ENCODE measurements at regions not wholly inside any gene's neighbourhood (a gene's known extent, or its start where the extent isn't known, plus 50 kb on each side); places are given as distances from the start of the nearest gene placed in this dataset.

DNA sequence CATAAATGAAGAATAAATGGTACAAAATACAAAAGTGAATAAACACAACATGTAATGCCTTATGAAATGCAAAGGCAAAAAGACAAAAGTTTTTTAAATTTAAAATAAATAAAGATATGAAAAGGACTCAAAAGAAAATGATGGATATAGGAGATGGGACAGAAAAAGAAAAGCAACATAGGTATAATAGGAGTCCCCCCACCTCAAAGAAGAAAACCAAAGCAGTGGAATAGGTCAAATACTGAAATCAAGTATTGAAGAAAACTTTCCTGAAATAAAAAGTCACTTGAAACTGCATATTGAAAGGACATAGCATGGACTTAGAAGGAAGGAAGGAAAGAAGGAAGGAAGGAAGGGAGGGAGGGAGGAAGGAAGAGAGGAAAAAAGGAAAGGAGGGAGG, 110.0 kb upstream of the FAM204A start:
- intact Hi-C loops (cut with micrococcal nuclease; ENCODE audit: unreplicated experiment), result no loop called here
- H3K27ac ChIP-seq (ENCODE audit: low read depth, low read length, poor library complexity, severe bottlenecking), result no peak overlapping the region
- DNase-seq (ENCODE audit: low spot score), result no peak
- H2AFZ ChIP-seq (ENCODE audit: low read length), result no peak overlapping the region
- no peaks in the 10 kb centered on the region for H3K36me3 ChIP-seq (ENCODE audit: insufficient read depth, low read length)
- no peaks in the 10 kb centered on the region for H3K9me2 ChIP-seq (ENCODE audit: insufficient read depth, low read length)
- H3K4me2 ChIP-seq (ENCODE audit: low read length), result no peak overlapping the region
- no peak for TF ChIP-seq EZH2phosphoT487 (IDR thresholded peaks at IDR 0.05; ENCODE audit: borderline replicate concordance, low read depth, low read length)
- TF ChIP-seq, protein P1, sequence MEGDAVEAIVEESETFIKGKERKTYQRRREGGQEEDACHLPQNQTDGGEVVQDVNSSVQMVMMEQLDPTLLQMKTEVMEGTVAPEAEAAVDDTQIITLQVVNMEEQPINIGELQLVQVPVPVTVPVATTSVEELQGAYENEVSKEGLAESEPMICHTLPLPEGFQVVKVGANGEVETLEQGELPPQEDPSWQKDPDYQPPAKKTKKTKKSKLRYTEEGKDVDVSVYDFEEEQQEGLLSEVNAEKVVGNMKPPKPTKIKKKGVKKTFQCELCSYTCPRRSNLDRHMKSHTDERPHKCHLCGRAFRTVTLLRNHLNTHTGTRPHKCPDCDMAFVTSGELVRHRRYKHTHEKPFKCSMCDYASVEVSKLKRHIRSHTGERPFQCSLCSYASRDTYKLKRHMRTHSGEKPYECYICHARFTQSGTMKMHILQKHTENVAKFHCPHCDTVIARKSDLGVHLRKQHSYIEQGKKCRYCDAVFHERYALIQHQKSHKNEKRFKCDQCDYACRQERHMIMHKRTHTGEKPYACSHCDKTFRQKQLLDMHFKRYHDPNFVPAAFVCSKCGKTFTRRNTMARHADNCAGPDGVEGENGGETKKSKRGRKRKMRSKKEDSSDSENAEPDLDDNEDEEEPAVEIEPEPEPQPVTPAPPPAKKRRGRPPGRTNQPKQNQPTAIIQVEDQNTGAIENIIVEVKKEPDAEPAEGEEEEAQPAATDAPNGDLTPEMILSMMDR (conservative IDR thresholded peaks at IDR 0.05; ENCODE audit: low read length), result no peak
- no peak overlapping the region for H3K4me3 ChIP-seq (ENCODE audit: low read depth, low read length, poor library complexity, severe bottlenecking)
- no TSS peak for BruUV-seq (replicated peaks)
- no peaks in the 10 kb centered on the region for H3K4me1 ChIP-seq (ENCODE audit: insufficient read depth, low read length, poor library complexity, severe bottlenecking)
- H3K79me2 ChIP-seq (ENCODE audit: insufficient read depth, low read depth, low read length), result no peaks in the 10 kb centered on the region
- H3K9me3 ChIP-seq (ENCODE audit: low read length), result no peaks in the 10 kb centered on the region
- CTCF ChIA-PET (ENCODE audit: unreplicated experiment), result no interaction called here
- POLR2A ChIA-PET, result interaction anchor here (0.6 kb wide), 1 partner anchor 77 kb away, joined by 3 read pairs; no protein-coding TSS in a partner anchor
- no peaks in the 10 kb centered on the region for H4K20me1 ChIP-seq (ENCODE audit: insufficient read depth, low read length)

DNA sequence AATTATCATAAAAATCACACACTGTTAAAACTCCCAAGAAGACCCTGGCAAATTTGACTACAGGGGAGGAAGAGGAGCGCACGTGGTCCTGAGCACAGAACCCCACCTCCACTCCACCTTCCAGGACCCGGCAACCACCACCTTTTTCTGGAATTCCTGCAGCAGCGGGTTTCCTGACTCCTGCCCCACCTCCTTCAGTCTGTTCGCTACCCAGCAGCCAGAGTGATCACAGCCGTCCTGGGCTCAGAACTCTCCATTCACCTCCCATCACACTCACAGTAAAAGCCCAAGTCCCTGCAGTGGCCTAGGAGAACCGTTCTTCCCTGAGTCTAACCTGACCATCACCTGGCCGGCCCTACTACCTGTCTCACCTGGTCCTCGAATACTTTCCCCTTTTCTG, 107.4 kb upstream of the FAM204A start:
- no peaks in the 10 kb centered on the region for H3K79me2 ChIP-seq (ENCODE audit: insufficient read depth, low read depth, low read length)
- no peaks in the 10 kb centered on the region for H3K9me2 ChIP-seq (ENCODE audit: insufficient read depth, low read length)
- POLR2A ChIA-PET, result interaction anchor here (0.8 kb wide), 1 partner anchor 12 kb away, joined by 3 read pairs; no protein-coding TSS in a partner anchor
- no peaks in the 10 kb centered on the region for H3K9me3 ChIP-seq (ENCODE audit: low read length)
- H3K4me1 ChIP-seq (ENCODE audit: insufficient read depth, low read length, poor library complexity, severe bottlenecking), result no peaks in the 10 kb centered on the region
- H3K4me2 ChIP-seq (ENCODE audit: low read length), result no peak overlapping the region
- no TSS peak for BruUV-seq (replicated peaks)
- no peak overlapping the region for H3K4me3 ChIP-seq (ENCODE audit: low read depth, low read length, poor library complexity, severe bottlenecking)
- no peak for DNase-seq (ENCODE audit: low spot score)
- no peaks in the 10 kb centered on the region for H3K36me3 ChIP-seq (ENCODE audit: insufficient read depth, low read length)
- H2AFZ ChIP-seq (ENCODE audit: low read length), result no peak overlapping the region
- H4K20me1 ChIP-seq (ENCODE audit: insufficient read depth, low read length), result no peaks in the 10 kb centered on the region
- TF ChIP-seq, protein P1 (conservative IDR thresholded peaks at IDR 0.05; ENCODE audit: low read length), result no peak
- TF ChIP-seq EZH2phosphoT487 (IDR thresholded peaks at IDR 0.05; ENCODE audit: borderline replicate concordance, low read depth, low read length), result no peak
- CTCF ChIA-PET (ENCODE audit: unreplicated experiment), result no interaction called here
- intact Hi-C loops (cut with micrococcal nuclease; ENCODE audit: unreplicated experiment), result no loop called here
- no peak overlapping the region for H3K27ac ChIP-seq (ENCODE audit: low read depth, low read length, poor library complexity, severe bottlenecking)

GRCh38 chr10:118448744-118449143, 106.6 kb upstream of the FAM204A start:
- Histone ChIP-seq H3K4me1 (ENCODE audit: insufficient read depth, low read length, poor library complexity, severe bottlenecking) (no peaks in the 10 kb centered on the region), H3K9me3 (ENCODE audit: low read length) (no peaks in the 10 kb centered on the region), H3K36me3 (ENCODE audit: insufficient read depth, low read length) (no peaks in the 10 kb centered on the region), H3K27ac (ENCODE audit: low read depth, low read length, poor library complexity, severe bottlenecking) (no peak overlapping the region), H3K9me2 (ENCODE audit: insufficient read depth, low read length) (no peaks in the 10 kb centered on the region), H3K4me3 (ENCODE audit: low read depth, low read length, poor library complexity, severe bottlenecking) (no peak overlapping the region), H2AFZ (ENCODE audit: low read length) (no peak overlapping the region), H4K20me1 (ENCODE audit: insufficient read depth, low read length) (no peaks in the 10 kb centered on the region), H3K79me2 (ENCODE audit: insufficient read depth, low read depth, low read length) (no peaks in the 10 kb centered on the region), H3K4me2 (ENCODE audit: low read length) (no peak overlapping the region)
- intact Hi-C loops (cut with micrococcal nuclease; ENCODE audit: unreplicated experiment), result no loop called here
- CTCF ChIA-PET (ENCODE audit: unreplicated experiment), result no interaction called here
- POLR2A ChIA-PET, result no interaction called here
- DNase-seq (ENCODE audit: low spot score), result no peak
- BruUV-seq (replicated peaks), result no TSS peak
- TF ChIP-seq EZH2phosphoT487 (IDR thresholded peaks at IDR 0.05; ENCODE audit: borderline replicate concordance, low read depth, low read length), result no peak
- TF ChIP-seq, protein P1 (conservative IDR thresholded peaks at IDR 0.05; ENCODE audit: low read length), result no peak

Data from OCI-LY7 (cell line).